Spleen (tissue), 7 donors: ENCODE measurements at regions not wholly inside any gene's neighbourhood (a gene's known extent, or its start where the extent isn't known, plus 50 kb on each side); places are given as distances from the start of the nearest gene placed in this dataset.

Source experiments
- CTCF ChIP-seq, 11 experiments: fragments of 200-600 bp in 7 of 11; fragments of 450-650 bp in 4 of 11; sonication (generic) in 4 of 11; IDR thresholded peaks in 8 of 11; conservative IDR thresholded peaks in 3 of 11; 1 replicate in 7 of 11; 2 replicates in 4 of 11; pipeline versions ENCODE4 v1.4.0 to v1.8.0; 2016 to 2021; ENCODE audit warnings: antibody characterized with exemption in 11 of 11, inconsistent platforms in 4 of 11, mild to moderate bottlenecking in 1 of 11
- POLR2A ChIP-seq, 3 donors: fragments of 450-650 bp; IDR thresholded peaks; one replicate each; pipeline ENCODE4 v1.5.1; 2017; ENCODE audit warnings: antibody characterized with exemption in 3 of 3, mild to moderate bottlenecking in 1 of 3
- POLR2AphosphoS5 ChIP-seq, 3 donors: sonication (generic); formaldehyde crosslinking; IDR thresholded peaks; one replicate each; pipeline ENCODE4 v1.5.1; 2017; ENCODE audit warnings: antibody characterized with exemption in 3 of 3
- donor health status: DM: no; HTN: no; CAD: no; lungs with moderate emphysema.
- donor health status: DM: no; HTN: no; CAD: no.
- donor health status: DM: no; HTN: no; CAD: no.

GRCh38 chrY:12553909-12554308 lies 147.1 kb upstream of the USP9Y start:
- TF ChIP-seq POLR2A (IDR thresholded peaks at IDR 0.05) (no peak), CTCF (IDR thresholded peaks at IDR 0.05 in 8 of 11, conservative IDR thresholded peaks at IDR 0.05 in 3 of 11) (no peak), POLR2AphosphoS5 (IDR thresholded peaks at IDR 0.05) (no peak)
